ENCODE measurements at regions not wholly inside any gene's neighbourhood (a gene's known extent, or its start where the extent isn't known, plus 50 kb on each side); places are given as distances from the start of the nearest gene placed in this dataset.

GRCh38 chr4:143097751-143098150, 87.0 kb upstream of the USP38 start:
- ATAC-seq: no peak
- Histone ChIP-seq H3K9ac (ENCODE audit: control insufficient read depth, insufficient read depth, low read length) (no peak overlapping the region), H3K27me3 (replicated peaks in 1 of 2; ENCODE audit: control insufficient read depth in 2 of 2, insufficient read depth in 2 of 2, low read length in 1 of 2) (no peaks in the 10 kb centered on the region), H3K4me3 (no peak overlapping the region), H3K27ac (ENCODE audit: control insufficient read depth, insufficient read depth) (no peak overlapping the region), H3K9me3 (replicated peaks; ENCODE audit: control insufficient read depth, insufficient read depth, low read length) (no peaks in the 10 kb centered on the region), H4K20me1 (ENCODE audit: control insufficient read depth, insufficient read depth) (no peaks in the 10 kb centered on the region), H3K4me1 (ENCODE audit: control insufficient read depth, insufficient read depth, low read length) (no peaks in the 10 kb centered on the region), H3K4me2 (ENCODE audit: control insufficient read depth, insufficient read depth) (no peak overlapping the region), H2AFZ (ENCODE audit: control insufficient read depth, low read depth, low read length) (no peak overlapping the region), H3K79me2 (ENCODE audit: control insufficient read depth, insufficient read depth, low read length) (no peaks in the 10 kb centered on the region), H3K36me3 (ENCODE audit: control insufficient read depth in 2 of 2, insufficient read depth in 2 of 2, low read length in 1 of 2) (no peaks in the 10 kb centered on the region)
- ChIA-PET RAD21 (ENCODE audit: unreplicated experiment) (no interaction called here), SMC1A (ENCODE audit: uncharacterized antibody, unreplicated experiment) (no interaction called here), POLR2A (no interaction called here), CTCF (interaction anchor here (0.6 kb wide), 2 partner anchors 25 to 37 kb away, joined by 3 to 4 read pairs; no protein-coding TSS in a partner anchor)
- 23% methylated on average over 4 of the region's 4 CpGs for WGBS (ENCODE audit: insufficient coverage, insufficient replicate concordance, low lambda C conversion rate, missing lambda C conversion rate)
- intact Hi-C loops (cut with micrococcal nuclease; ENCODE audit: unreplicated experiment) (no loop called here), in situ Hi-C loops (cut with MboI) (no loop called here)
- BruUV-seq (replicated peaks): no TSS peak
- no peak for FAIRE-seq
- TF ChIP-seq NBN (IDR thresholded peaks at IDR 0.05) (no peak), CBX3 (IDR thresholded peaks at IDR 0.05; ENCODE audit: borderline replicate concordance, low read depth) (no peak), MAX (IDR thresholded peaks at IDR 0.05; ENCODE audit: low read depth, low read length) (no peak), EZH2 (IDR thresholded peaks at IDR 0.05; ENCODE audit: borderline replicate concordance, control insufficient read depth, low read depth, low read length) (no peak), SPI1 (IDR thresholded peaks at IDR 0.05; ENCODE audit: borderline replicate concordance, insufficient read depth, low read depth, low read length) (no peak), ATF7 (IDR thresholded peaks at IDR 0.05; ENCODE audit: low read depth) (no peak), HDAC6 (IDR thresholded peaks at IDR 0.05; ENCODE audit: unreplicated experiment) (no peak), SP1 (IDR thresholded peaks at IDR 0.05; ENCODE audit: low read depth, low read length) (no peak)
- DNase-seq (ENCODE audit: low read depth, low spot score): no peak

- H3K4me3 ChIP-seq: no peak overlapping the region
- H3K79me2 ChIP-seq (ENCODE audit: control insufficient read depth, insufficient read depth, low read length): no peaks in the 10 kb centered on the region
- TF ChIP-seq WRNIP1 (IDR thresholded peaks at IDR 0.05; ENCODE audit: borderline replicate concordance, low read depth, low read length) (no peak), IRF5 (IDR thresholded peaks at IDR 0.05; ENCODE audit: borderline replicate concordance) (no peak), POLR2AphosphoS5 (IDR thresholded peaks at IDR 0.05; ENCODE audit: low read length) (no peak), TBL1XR1 (IDR thresholded peaks at IDR 0.05; ENCODE audit: low read depth, low read length) (no peak), ZBTB40 (IDR thresholded peaks at IDR 0.05; ENCODE audit: borderline replicate concordance) (no peak)
Observed at GRCh38 chr4:143099693-143100092, 85.0 kb upstream of the USP38 start.

More at GRCh38 chr4:143099693-143100092, 85.0 kb upstream of the USP38 start:
- ChIA-PET CTCF (no interaction called here), RAD21 (ENCODE audit: unreplicated experiment) (no interaction called here), POLR2A (no interaction called here), SMC1A (ENCODE audit: uncharacterized antibody, unreplicated experiment) (interaction anchor here (1.5 kb wide), 1 partner anchor 10 kb away, joined by 4 read pairs; no protein-coding TSS in a partner anchor)
- Histone ChIP-seq H3K4me2 (ENCODE audit: control insufficient read depth, insufficient read depth) (no peak overlapping the region), H3K9me3 (replicated peaks; ENCODE audit: control insufficient read depth, insufficient read depth, low read length) (no peaks in the 10 kb centered on the region), H2AFZ (ENCODE audit: control insufficient read depth, low read depth, low read length) (no peak overlapping the region), H3K36me3 (ENCODE audit: control insufficient read depth in 2 of 2, insufficient read depth in 2 of 2, low read length in 1 of 2) (no peaks in the 10 kb centered on the region), H3K4me1 (ENCODE audit: control insufficient read depth, insufficient read depth, low read length) (no peaks in the 10 kb centered on the region), H3K27ac (ENCODE audit: control insufficient read depth, insufficient read depth) (no peak overlapping the region), H4K20me1 (ENCODE audit: control insufficient read depth, insufficient read depth) (no peaks in the 10 kb centered on the region), H3K9ac (ENCODE audit: control insufficient read depth, insufficient read depth, low read length) (no peak overlapping the region), H3K27me3 (replicated peaks in 1 of 2; ENCODE audit: control insufficient read depth in 2 of 2, insufficient read depth in 2 of 2, low read length in 1 of 2) (no peaks in the 10 kb centered on the region)
- intact Hi-C loops (cut with micrococcal nuclease; ENCODE audit: unreplicated experiment) (no loop called here), in situ Hi-C loops (cut with MboI) (no loop called here)
- FAIRE-seq (no peak), ATAC-seq (no peak), DNase-seq (ENCODE audit: low read depth, low spot score) (no peak)
- 38% methylated on average over 3 of the region's 3 CpGs for WGBS (ENCODE audit: insufficient coverage, insufficient replicate concordance, low lambda C conversion rate, missing lambda C conversion rate)
- no TSS peak for BruUV-seq (replicated peaks)
